MCF 10A (cell line): ENCODE measurements at regions not wholly inside any gene's neighbourhood (a gene's known extent, or its start where the extent isn't known, plus 50 kb on each side); places are given as distances from the start of the nearest gene placed in this dataset.

Experiments used
- BruUV-seq: library from RNA; stranded (reverse); fragments of 400-500 nt; replicated peaks from 2 replicates; lab custom pipeline; 2021; lab: Mats Ljungman, UMichigan
- CTCF ChIA-PET: fragments of 300-600 bp; sonication (Branson Sonifier 250); formaldehyde crosslinking; extraction: SDS; loops from one replicate; lab custom pipeline; 2021; ENCODE audit warnings: antibody characterized with exemption, inconsistent platforms; lab: Yijun Ruan, JAX
- POLR2A ChIA-PET: fragments of 300-600, 350-650 bp; sonication (Branson Sonifier 250); formaldehyde crosslinking; extraction: SDS; loops from one replicate; lab custom pipeline; 2020; ENCODE audit warnings: antibody characterized with exemption, inconsistent platforms; lab: Yijun Ruan, JAX
- DNase-seq: peaks from one replicate; pipeline ENCODE4 v3.0.0-alpha.2; 2018; ENCODE audit not compliant: unreplicated experiment
- H3K27ac Mint-ChIP-seq: one replicate; pipeline ENCODE4 v1.8.0; 2022; ENCODE audit warnings: mild to moderate bottlenecking, low read depth, mixed read lengths; ENCODE audit not compliant: unreplicated experiment
- H3K27me3 Mint-ChIP-seq: one replicate; pipeline ENCODE4 v1.8.0; 2022; ENCODE audit warnings: mixed read lengths; ENCODE audit not compliant: insufficient read depth, unreplicated experiment
- H3K36me3 Mint-ChIP-seq: one replicate; pipeline ENCODE4 v1.8.0; 2022; ENCODE audit warnings: mild to moderate bottlenecking, moderate library complexity, mixed read lengths; ENCODE audit not compliant: insufficient read depth, unreplicated experiment
- H3K4me1 Mint-ChIP-seq: one replicate; pipeline ENCODE4 v1.8.0; 2022; ENCODE audit warnings: mixed read lengths; ENCODE audit not compliant: insufficient read depth, unreplicated experiment
- H3K4me3 Mint-ChIP-seq: one replicate; pipeline ENCODE4 v1.8.0; 2022; ENCODE audit warnings: mild to moderate bottlenecking, moderate library complexity, mixed read lengths; ENCODE audit not compliant: unreplicated experiment
- H3K9me3 Mint-ChIP-seq: one replicate; pipeline ENCODE4 v1.8.0; 2022; ENCODE audit warnings: mixed read lengths; ENCODE audit not compliant: unreplicated experiment
- CTCF ChIP-seq: fragments of 200-600 bp; IDR thresholded peaks from one replicate; pipeline ENCODE4 v1.8.0; 2022; ENCODE audit warnings: antibody characterized with exemption, mild to moderate bottlenecking; ENCODE audit not compliant: unreplicated experiment
- intact Hi-C: fragments of 100-400 bp; cut with micrococcal nuclease; formaldehyde crosslinking; loops from 2 replicates; pipeline ENCODE4 v1.14.1; 2022

GRCh38 chr11:37544491-37544890 lies 946.5 kb upstream of the RAG2 start:
- DNase-seq, result no peak
- no TSS peak for BruUV-seq
- H3K27me3 Mint-ChIP-seq, result no peaks in the 10 kb centered on the region

GRCh38 chr11:37533830-37534229 lies 935.8 kb upstream of the RAG2 start:
- no peak for TF ChIP-seq CTCF
- Mint-ChIP-seq H3K9me3 (no peaks in the 10 kb centered on the region), H3K27me3 (no peaks in the 10 kb centered on the region), H3K27ac (no peak overlapping the region), H3K4me3 (no peak overlapping the region), H3K36me3 (no peaks in the 10 kb centered on the region), H3K4me1 (no peaks in the 10 kb centered on the region)
- no TSS peak for BruUV-seq
- POLR2A ChIA-PET, result no interaction called here
- intact Hi-C loops, result no loop called here
- CTCF ChIA-PET, result no interaction called here
- DNase-seq, result no peak

More at GRCh38 chr11:37544491-37544890, 946.5 kb upstream of the RAG2 start:
- intact Hi-C loops, result no loop called here
- Mint-ChIP-seq H3K4me3 (no peak overlapping the region), H3K4me1 (no peaks in the 10 kb centered on the region), H3K9me3 (no peaks in the 10 kb centered on the region), H3K36me3 (no peaks in the 10 kb centered on the region), H3K27ac (no peak overlapping the region)
- CTCF ChIA-PET, result interaction anchor here (0.6 to 0.7 kb wide), 2 partner anchors 16 to 22 kb away, joined by 3 read pairs; no protein-coding TSS in a partner anchor
- no peak for TF ChIP-seq CTCF
- POLR2A ChIA-PET, result interaction anchor here (0.6 kb wide), 1 partner anchor 469 kb away, joined by 4 read pairs; no protein-coding TSS in a partner anchor

- Mint-ChIP-seq H3K9me3 (no peaks in the 10 kb centered on the region), H3K36me3 (no peaks in the 10 kb centered on the region), H3K4me1 (no peaks in the 10 kb centered on the region), H3K4me3 (no peak overlapping the region), H3K27ac (no peak overlapping the region), H3K27me3 (no peaks in the 10 kb centered on the region)
- no peak for DNase-seq
- ChIA-PET POLR2A (no interaction called here), CTCF (interaction anchor here (0.6 kb wide), 1 partner anchor 213 kb away, joined by 3 read pairs; no protein-coding TSS in a partner anchor)
- no TSS peak for BruUV-seq
- TF ChIP-seq CTCF, result no peak
- intact Hi-C loops, result no loop called here
These were observed 935.1 kb upstream of the RAG2 start for GRCh38 chr11:37533087-37533486.

DNA sequence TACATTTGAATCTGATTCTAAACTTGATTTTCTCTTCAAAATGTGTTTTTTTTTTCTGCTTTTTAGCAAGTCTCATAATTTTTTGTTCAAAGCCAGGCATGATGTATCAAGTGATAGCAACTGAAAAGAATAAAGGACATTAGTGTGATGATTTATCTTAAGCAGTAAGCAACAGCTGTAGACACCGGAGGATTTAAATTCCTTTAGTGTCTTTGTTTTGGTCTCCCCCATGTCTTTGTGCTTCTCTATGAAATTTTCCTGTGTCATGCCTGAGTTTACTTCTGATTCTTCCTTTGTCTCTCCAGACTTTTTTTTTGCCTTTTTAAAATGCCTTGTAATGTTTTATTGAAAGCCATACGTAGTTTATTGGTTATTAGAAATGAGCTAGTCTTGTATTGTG lies 934.2 kb upstream of the RAG2 start:
- ChIA-PET CTCF (interaction anchor here (0.6 kb wide), 2 partner anchors 214 to 497 kb away, joined by 3 read pairs; no protein-coding TSS in a partner anchor), POLR2A (no interaction called here)
- intact Hi-C loops, result no loop called here
- Mint-ChIP-seq H3K4me3 (no peak overlapping the region), H3K27ac (no peak overlapping the region), H3K4me1 (no peaks in the 10 kb centered on the region), H3K9me3 (no peaks in the 10 kb centered on the region), H3K36me3 (no peaks in the 10 kb centered on the region), H3K27me3 (no peaks in the 10 kb centered on the region)
- no peak for TF ChIP-seq CTCF
- no peak for DNase-seq
- no TSS peak for BruUV-seq
